Gastrocnemius medialis (tissue), 4 donors: ENCODE measurements at regions not wholly inside any gene's neighbourhood (a gene's known extent, or its start where the extent isn't known, plus 50 kb on each side); places are given as distances from the start of the nearest gene placed in this dataset.

ENCODE experiments used
- ATAC-seq, 2 donors: fragments of 150-250 bp; one replicate each; pipeline ENCODE4 v1.9.1; 2016
- DNase-seq, 2 donors: peaks; one replicate each; pipeline ENCODE4 v3.0.0-alpha.2; 2019
- H3K27ac ChIP-seq, 4 donors: fragments of 200-600 bp; sonication (generic); 1 replicate in 1 of 4; 2 replicates in 3 of 4; pipeline ENCODE4 v1.5.1; 2016 to 2018; ENCODE audit warnings: mild to moderate bottlenecking in 2 of 4, moderate library complexity in 1 of 4
- H3K27me3 ChIP-seq, 3 donors: fragments of 200-600 bp; sonication (generic) in 2 of 3; 1 replicate in 1 of 3; 2 replicates in 2 of 3; pipeline versions ENCODE4 v1.5.1 to v1.6.0; 2016 to 2019; ENCODE audit warnings: mild to moderate bottlenecking in 1 of 3, moderate library complexity in 1 of 3
- H3K36me3 ChIP-seq, 2 donors: fragments of 200-600 bp; sonication (generic) in 1 of 2; one replicate each; pipeline ENCODE4 v1.5.1; 2017 to 2018
- H3K4me1 ChIP-seq, 2 donors: fragments of 200-600 bp; sonication (generic) in 1 of 2; one replicate each; pipeline ENCODE4 v1.5.1; 2016 to 2017; ENCODE audit warnings: mild to moderate bottlenecking in 2 of 2
- H3K4me3 ChIP-seq, 4 donors: fragments of 200-600 bp; sonication (generic) in 3 of 4; 1 replicate in 1 of 4; 2 replicates in 3 of 4; pipeline ENCODE4 v1.5.1; 2016 to 2019; ENCODE audit warnings: mild to moderate bottlenecking in 2 of 4
- H3K9me3 ChIP-seq, 3 donors: fragments of 200-600 bp; sonication (generic) in 2 of 3; 1 replicate in 1 of 3; 2 replicates in 2 of 3; pipeline ENCODE4 v1.5.1; 2016 to 2019
- POLR2A ChIP-seq, 2 donors: fragments of 450-650 bp; IDR thresholded peaks; one replicate each; pipeline ENCODE4 v1.6.1; 2017; ENCODE audit warnings: antibody characterized with exemption in 2 of 2, mild to moderate bottlenecking in 2 of 2, moderate library complexity in 2 of 2
- in situ Hi-C, 4 donors: fragments of 200-750 bp; cut with MboI; loops; one replicate each; pipeline versions ENCODE4 v1.15.0 to v1.8.0; 2017; ENCODE audit warnings: low sequenced_read_pairs in 4 of 4
- intact Hi-C: fragments of 100-400 bp; cut with DNase I; formaldehyde crosslinking; loops from one replicate; pipeline ENCODE4 v1.15.1; 2023; ENCODE audit warnings: low total_unique reads
- TF ChIP-seq, protein P1 (sequence below), 5 experiments: fragments of 450-650 bp in 3 of 5; fragments of 200-600 bp in 2 of 5; sonication (generic) in 2 of 5; IDR thresholded peaks in 4 of 5; conservative IDR thresholded peaks in 1 of 5; 1 replicate in 4 of 5; 2 replicates in 1 of 5; pipeline ENCODE4 v1.5.1; 2016 to 2019; ENCODE audit warnings: antibody characterized with exemption in 5 of 5, mild to moderate bottlenecking in 3 of 5, moderate library complexity in 3 of 5

- in situ Hi-C loops (no loop called here), intact Hi-C loops (no loop called here)
- Histone ChIP-seq H3K27me3 (no peaks in the 10 kb centered on the region), H3K4me1 (no peaks in the 10 kb centered on the region), H3K27ac (no peak overlapping the region), H3K9me3 (peaks cover 0 to 3% (median 0%) of the 10 kb centered on the region in 3 donors), H3K4me3 (no peak overlapping the region), H3K36me3 (no peaks in the 10 kb centered on the region)
- ATAC-seq (no peak), DNase-seq (no peak)
- no peak for TF ChIP-seq POLR2A (IDR thresholded peaks at IDR 0.05)
- TF ChIP-seq, protein P1, sequence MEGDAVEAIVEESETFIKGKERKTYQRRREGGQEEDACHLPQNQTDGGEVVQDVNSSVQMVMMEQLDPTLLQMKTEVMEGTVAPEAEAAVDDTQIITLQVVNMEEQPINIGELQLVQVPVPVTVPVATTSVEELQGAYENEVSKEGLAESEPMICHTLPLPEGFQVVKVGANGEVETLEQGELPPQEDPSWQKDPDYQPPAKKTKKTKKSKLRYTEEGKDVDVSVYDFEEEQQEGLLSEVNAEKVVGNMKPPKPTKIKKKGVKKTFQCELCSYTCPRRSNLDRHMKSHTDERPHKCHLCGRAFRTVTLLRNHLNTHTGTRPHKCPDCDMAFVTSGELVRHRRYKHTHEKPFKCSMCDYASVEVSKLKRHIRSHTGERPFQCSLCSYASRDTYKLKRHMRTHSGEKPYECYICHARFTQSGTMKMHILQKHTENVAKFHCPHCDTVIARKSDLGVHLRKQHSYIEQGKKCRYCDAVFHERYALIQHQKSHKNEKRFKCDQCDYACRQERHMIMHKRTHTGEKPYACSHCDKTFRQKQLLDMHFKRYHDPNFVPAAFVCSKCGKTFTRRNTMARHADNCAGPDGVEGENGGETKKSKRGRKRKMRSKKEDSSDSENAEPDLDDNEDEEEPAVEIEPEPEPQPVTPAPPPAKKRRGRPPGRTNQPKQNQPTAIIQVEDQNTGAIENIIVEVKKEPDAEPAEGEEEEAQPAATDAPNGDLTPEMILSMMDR (IDR thresholded peaks at IDR 0.05 in 4 of 5, conservative IDR thresholded peaks at IDR 0.05 in 1 of 5) = no peak
These were observed 359.3 kb upstream of the CDH18 start for GRCh38 chr5:20347334-20347733.

DNA sequence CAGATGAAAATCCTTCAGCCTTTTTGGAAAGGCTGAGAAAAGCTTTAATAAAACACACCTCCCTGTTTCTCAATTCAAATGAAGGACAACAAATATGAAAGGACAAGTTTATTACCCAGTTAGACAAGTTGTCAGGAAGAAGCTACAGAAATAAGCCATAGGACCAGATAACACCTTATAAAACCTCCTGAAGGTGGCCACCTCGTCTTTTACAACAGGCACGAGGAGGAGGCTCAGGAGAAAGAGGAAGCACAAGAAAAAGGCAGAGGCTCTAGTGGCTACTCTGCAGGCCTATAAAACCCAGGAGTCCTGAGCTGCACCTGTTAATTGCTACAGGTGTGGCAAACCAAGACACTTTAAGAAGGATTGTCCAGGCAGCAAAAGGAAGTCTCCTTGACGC is 352.1 kb upstream of the CDH18 start:
- Histone ChIP-seq H3K9me3 (no peaks in the 10 kb centered on the region), H3K4me3 (no peak overlapping the region), H3K27ac (no peak overlapping the region), H3K27me3 (no peaks in the 10 kb centered on the region), H3K4me1 (no peaks in the 10 kb centered on the region), H3K36me3 (no peaks in the 10 kb centered on the region)
- no peak for DNase-seq
- ATAC-seq = no peak
- TF ChIP-seq, protein P1 (IDR thresholded peaks at IDR 0.05 in 4 of 5, conservative IDR thresholded peaks at IDR 0.05 in 1 of 5) = no peak
- no peak for TF ChIP-seq POLR2A (IDR thresholded peaks at IDR 0.05)
- in situ Hi-C loops = no loop called here
- intact Hi-C loops = no loop called here

GRCh38 chr5:20335978-20336377 is 348.0 kb upstream of the CDH18 start:
- Histone ChIP-seq H3K27me3 (no peaks in the 10 kb centered on the region), H3K9me3 (no peaks in the 10 kb centered on the region), H3K4me1 (no peaks in the 10 kb centered on the region), H3K4me3 (no peak overlapping the region), H3K36me3 (no peaks in the 10 kb centered on the region), H3K27ac (no peak overlapping the region)
- ATAC-seq = no peak
- no peak for DNase-seq
- TF ChIP-seq, protein P1 (IDR thresholded peaks at IDR 0.05 in 4 of 5, conservative IDR thresholded peaks at IDR 0.05 in 1 of 5) = no peak
- no peak for TF ChIP-seq POLR2A (IDR thresholded peaks at IDR 0.05)
- intact Hi-C loops (no loop called here), in situ Hi-C loops (no loop called here)

GRCh38 chr5:20331826-20332225 is 343.8 kb upstream of the CDH18 start:
- intact Hi-C loops = no loop called here
- no peaks in the 10 kb centered on the region for H3K36me3 ChIP-seq
- H3K27ac ChIP-seq = no peak overlapping the region
- no peaks in the 10 kb centered on the region for H3K9me3 ChIP-seq
- H3K4me3 ChIP-seq = no peak overlapping the region
- ATAC-seq (no peak), DNase-seq (no peak)
- no peaks in the 10 kb centered on the region for H3K27me3 ChIP-seq
- TF ChIP-seq POLR2A (IDR thresholded peaks at IDR 0.05) = no peak
- TF ChIP-seq, protein P1 (IDR thresholded peaks at IDR 0.05 in 4 of 5, conservative IDR thresholded peaks at IDR 0.05 in 1 of 5) = no peak
- H3K4me1 ChIP-seq = no peaks in the 10 kb centered on the region
- in situ Hi-C loops = no loop called here

DNA sequence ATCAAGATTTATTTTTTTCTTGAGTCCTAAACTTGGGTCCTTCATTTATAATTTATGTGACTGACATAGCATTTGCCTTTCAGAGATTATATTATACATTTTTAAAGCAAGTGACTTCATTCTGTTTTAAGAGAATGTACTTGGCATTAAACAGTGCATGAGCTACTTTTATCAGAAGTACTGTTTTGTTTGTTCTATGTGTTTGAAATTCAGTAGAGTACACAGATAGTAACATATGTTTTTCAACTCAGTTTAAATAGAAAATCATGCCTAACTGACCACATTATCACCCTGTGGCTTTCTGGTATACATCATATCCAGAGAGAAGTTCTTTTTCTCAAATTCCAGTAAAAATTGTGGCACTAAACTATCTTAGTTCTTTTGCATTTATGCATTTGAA is 335.3 kb upstream of the CDH18 start:
- Histone ChIP-seq H3K4me3 (no peak overlapping the region), H3K36me3 (no peaks in the 10 kb centered on the region), H3K27ac (no peak overlapping the region), H3K27me3 (no peaks in the 10 kb centered on the region), H3K4me1 (no peaks in the 10 kb centered on the region), H3K9me3 (no peaks in the 10 kb centered on the region)
- ATAC-seq (no peak), DNase-seq (no peak)
- in situ Hi-C loops = no loop called here
- TF ChIP-seq, protein P1 (IDR thresholded peaks at IDR 0.05 in 4 of 5, conservative IDR thresholded peaks at IDR 0.05 in 1 of 5) = no peak
- no peak for TF ChIP-seq POLR2A (IDR thresholded peaks at IDR 0.05)
- intact Hi-C loops = no loop called here
